ENCODE measurements at regions not wholly inside any gene's neighbourhood (a gene's known extent, or its start where the extent isn't known, plus 50 kb on each side); places are given as distances from the start of the nearest gene placed in this dataset.

DNA sequence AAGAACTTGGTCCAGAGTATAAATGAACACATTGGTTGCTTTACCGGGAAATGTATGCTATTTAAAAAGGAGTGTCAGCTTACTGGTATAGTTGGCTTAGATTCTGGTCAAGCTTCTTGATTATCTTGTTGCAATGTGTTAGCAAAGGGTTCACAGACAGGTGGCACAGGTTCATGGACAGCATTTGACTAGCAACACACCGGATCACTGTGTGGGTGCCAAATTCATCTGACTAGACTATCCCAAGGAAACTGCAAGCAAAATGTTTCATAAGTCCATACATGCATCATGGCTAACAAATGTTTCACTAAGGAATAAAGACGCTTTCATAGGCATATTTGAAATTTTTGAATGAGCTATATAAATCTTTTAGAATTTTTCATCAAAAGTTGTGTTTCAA, 274.1 kb downstream of the PLK2 start:
- TF ChIP-seq POLR2A (IDR thresholded peaks at IDR 0.05; ENCODE audit: low read depth, low read length) = no peak
- TF ChIP-seq POLR2AphosphoS5 (IDR thresholded peaks at IDR 0.05; ENCODE audit: low read depth, low read length) = no peak
- TF ChIP-seq TAF1 (IDR thresholded peaks at IDR 0.05; ENCODE audit: low read depth, low read length) = no peak
- no peak for TF ChIP-seq SPI1 (IDR thresholded peaks at IDR 0.05; ENCODE audit: low read depth, low read length)
